Activated CD4-positive, CD25-positive, alpha-beta regulatory T cell treated with anti-CD3 and anti-CD28 coated beads, Interleukin-2, amount 50 U/mL, for 72 hours (primary cell): ENCODE measurements at regions not wholly inside any gene's neighbourhood (a gene's known extent, or its start where the extent isn't known, plus 50 kb on each side); places are given as distances from the start of the nearest gene placed in this dataset.
"Not testable (repeated sequence)": the region's sequence is repeated elsewhere in the genome, so short reads cannot be mapped to it uniquely, and the experiment has no call there.

ENCODE experiments used
- DNase-seq: peaks from one replicate; pipeline ENCODE4 v3.0.0; 2021

GRCh38 chr19:31018936-31019335 is 330.3 kb downstream of the TSHZ3 start:
- DNase-seq, result no peak

DNA sequence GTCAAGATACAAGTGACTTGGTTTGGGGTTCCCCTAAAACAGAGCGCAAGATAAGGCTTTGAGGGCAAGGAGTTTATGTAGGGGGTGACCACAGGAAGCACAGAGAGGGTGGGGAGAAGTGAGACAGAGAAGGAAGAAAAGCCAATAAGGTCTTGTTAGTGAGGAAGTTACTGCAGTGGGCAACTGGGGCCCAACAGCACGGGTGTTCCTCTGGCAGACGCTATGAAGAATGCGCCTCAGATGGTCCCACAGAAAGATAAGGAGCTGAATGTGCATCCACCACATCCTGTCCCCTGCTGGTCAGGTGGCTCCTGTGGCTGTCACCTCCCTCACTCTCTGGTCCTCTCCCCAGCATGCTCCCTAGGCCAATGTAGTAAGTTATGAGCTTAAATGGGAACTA is 333.5 kb downstream of the TSHZ3 start:
- no peak for DNase-seq

DNA sequence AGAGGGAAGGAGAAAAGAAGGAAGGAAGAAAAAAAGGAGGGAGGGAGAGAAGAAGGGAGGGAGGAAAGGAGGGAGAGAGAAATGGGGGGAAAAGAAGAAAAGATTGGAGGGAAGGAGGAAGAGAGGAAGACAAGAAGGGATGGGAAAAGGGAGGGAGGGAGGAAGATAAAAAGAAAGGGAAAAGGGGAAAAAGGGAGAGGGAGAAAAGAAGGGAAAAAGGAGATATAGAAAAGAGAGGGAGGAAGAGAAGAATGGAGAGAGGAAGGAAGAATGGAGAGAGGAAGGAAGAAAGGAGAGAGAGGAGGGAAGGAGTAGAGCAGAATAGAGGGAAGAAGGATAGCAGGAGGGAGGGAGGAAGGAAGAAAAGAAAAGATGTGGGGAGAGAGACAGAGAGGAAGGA is 334.6 kb downstream of the TSHZ3 start:
- no peak for DNase-seq

DNA sequence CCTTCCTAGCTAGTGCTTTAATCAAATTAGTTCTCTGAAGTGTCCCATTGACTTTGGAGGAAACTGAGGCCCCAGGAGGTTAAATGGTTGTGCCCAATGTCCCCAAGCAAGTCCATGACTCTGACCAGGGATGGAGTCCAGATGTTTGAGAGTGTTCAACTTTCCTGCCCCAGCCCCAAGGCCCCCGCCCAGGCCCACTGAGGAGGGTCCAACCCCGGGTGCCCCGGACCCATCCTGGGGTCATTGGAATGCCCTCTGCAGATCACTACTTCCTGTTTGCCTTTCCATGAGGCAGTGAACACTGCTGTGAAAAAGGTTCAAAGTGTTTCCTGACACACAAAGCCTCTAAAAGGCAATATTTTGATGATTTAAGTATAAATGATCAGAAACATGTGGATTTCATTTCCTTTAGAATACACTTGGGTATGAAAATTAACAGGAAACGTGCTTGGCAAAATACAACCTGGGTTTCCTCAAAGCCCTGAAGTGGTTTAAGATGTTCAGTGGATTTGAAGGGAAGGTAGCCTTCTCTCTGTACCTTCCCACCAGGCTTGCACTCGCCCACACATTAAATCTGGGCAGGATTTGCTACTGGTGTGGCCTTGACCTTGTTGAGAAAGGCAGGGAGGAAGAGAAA is 335.7 kb downstream of the TSHZ3 start:
- no peak for DNase-seq

DNA sequence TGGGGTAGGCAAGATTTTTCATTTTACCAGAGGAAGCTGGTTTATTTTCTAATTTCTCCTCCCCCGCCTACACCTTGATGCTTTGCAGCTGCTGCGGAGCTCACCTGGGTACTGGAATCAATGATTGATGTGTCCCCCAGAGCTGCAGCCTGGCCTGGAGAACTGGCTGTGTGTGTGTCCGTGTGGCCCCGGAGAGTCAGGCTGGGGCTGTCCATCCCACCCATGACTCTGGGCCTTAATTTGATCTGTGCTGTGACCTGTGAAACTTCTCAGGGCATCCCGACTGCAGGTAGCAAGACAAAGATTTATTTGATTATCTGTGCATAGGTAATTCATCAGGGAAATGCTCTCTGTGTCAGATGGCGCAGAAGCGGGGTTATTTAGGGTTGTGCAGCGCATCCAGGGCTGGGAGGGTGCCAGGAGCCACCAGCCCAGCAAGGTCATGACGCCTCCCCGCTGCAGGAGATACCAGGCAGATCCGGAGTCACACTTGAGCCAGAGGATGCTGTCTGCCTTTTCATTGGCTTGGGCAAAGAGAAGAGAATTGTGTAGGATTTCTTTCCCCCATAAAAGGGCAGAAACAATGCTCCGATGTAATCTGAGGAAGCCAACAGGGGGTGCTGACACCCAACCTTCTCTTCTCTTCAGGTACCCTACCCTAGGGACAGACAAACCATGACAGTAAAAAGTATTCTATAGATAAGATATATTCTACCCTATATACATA is 346.6 kb downstream of the TSHZ3 start:
- no peak for DNase-seq

DNA sequence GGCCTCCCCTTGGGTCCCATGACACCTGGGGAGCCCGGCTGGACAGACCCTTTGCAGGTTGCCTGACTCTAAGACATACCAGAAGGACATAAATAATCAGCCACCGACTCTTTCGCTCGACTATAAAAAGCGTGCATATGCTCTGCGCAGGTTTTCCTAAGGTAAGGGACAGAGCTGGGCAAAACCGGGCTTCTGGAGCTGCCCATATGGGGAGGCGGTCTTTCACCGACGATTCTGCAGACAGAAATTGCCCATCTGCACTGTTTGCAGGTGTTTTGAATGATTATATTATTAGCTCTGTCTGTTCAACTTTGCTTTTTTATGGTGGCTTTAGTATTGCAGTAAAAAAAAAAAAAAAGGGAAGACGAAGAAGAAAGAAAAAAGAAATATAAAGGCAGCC is 347.2 kb downstream of the TSHZ3 start:
- DNase-seq, result no peak

DNA sequence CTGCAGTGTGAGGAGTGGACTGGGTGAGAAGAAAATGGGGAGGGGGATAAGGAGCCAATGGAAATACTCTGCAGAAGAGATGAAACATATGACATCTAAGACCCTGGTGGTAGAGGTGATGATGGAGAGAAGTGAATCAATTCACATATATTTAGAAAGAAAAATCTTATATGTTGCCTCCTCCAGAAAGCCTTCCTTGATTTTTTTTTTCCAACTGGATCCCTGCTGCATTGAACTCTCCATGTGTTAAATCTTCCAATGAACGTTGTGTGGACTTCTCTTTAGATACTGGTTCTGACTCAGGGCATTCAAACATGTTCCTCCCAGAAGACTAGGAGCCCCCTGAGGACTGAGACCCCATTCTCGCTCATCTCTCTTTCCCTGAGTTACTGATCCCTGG is 348.3 kb downstream of the TSHZ3 start:
- DNase-seq, result no peak

DNA sequence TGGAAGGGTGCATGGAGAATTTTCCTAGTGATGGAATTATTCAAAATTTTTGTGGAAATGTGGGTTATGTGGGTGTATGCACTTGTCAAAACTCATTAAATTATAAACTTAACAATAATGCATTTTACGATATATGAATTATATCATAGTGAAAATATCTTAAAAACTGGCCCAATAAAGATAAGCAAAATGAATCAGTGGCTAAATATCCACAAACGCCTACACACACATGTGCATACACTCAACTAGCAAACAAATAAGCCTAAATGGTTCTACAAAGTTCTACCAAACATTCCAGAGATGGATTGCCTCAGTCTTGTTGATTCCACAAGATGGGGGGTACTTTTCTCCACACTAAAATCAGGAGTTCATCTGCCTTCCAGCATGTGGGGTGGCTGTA is 349.5 kb downstream of the TSHZ3 start:
- no peak for DNase-seq

DNA sequence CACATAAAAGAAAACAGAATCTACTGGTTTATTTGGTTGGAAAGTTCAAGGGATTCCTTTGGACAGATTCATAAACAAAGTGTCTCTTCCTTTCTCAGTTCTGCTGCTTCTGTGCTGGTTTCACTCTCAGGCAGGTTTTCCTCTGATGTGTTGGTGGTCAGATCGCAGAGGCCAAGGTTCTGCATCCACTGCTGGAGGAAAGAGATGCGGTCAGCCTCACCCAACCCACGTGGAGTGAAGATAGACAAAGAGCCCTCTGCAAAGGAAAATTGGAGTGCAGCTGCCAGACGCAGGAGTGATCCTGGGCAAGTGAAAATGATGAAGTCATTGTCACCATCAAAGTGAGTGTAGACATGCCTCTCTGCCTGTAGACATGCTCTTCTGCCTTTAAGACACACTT is 352.0 kb downstream of the TSHZ3 start:
- DNase-seq, result no peak

DNA sequence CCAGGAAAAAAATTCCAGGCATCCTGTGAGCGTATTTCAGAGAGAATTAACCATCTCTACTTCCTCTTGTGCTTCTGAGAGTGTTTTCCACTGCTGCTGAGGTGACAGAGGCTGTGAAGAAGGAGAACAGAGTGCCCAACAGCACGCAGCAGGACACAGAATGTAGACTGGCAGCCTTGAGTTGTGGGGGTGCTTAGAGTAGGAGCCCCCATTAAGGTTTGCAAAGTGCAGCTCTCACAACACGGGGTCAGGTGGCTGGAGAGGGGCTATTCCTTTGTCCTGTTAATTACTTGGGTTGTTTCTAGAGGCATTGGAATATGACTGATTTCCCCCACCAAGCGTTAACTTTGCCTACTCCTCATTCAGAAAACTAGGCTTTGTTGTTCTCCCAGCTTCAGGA is 370.6 kb downstream of the TSHZ3 start:
- DNase-seq, result no peak

DNA sequence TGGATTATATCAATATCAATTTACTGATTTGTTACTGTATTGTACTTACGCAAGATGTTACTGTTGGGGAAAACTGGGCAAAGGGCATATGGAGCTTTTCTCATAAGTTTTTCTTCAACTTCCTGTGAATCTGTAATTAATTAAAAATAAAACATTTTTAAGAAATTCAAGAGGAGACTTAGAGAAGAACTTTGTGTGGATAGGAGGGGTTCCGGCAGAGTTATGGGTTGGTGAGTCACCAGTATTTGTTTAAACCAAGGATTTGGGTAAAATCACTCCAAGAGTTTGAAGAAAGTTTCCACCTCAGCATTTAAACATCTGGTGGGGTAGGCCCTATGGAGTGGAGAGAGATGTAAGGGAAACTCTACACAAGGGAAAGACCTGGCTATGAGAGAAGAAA is 379.6 kb downstream of the TSHZ3 start:
- no peak for DNase-seq

DNA sequence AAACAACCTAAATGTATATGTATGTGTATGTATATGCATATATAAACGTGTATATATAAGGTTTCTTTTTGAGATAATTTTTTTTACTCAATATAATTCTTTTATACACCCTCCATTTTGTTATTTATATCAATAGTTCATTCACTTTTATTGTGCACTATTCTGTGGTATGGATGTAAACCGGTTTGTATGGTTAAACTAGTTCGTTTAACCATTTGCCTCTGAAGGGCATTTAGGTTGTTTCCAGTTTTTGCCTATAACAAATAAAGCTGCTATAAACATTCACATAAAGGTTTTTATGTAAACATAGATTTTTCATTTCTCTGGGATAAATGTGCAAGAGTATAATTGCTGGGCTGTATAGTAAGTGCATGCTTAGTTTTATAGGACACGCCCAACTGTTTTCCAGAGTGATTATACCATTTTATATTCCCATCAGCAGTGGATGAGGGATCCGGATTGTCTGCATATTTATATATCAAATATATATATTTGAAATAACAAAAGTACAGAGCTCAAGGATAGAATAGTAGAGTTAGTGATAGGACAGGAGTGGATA is 380.3 kb downstream of the TSHZ3 start:
- DNase-seq, result no peak

DNA sequence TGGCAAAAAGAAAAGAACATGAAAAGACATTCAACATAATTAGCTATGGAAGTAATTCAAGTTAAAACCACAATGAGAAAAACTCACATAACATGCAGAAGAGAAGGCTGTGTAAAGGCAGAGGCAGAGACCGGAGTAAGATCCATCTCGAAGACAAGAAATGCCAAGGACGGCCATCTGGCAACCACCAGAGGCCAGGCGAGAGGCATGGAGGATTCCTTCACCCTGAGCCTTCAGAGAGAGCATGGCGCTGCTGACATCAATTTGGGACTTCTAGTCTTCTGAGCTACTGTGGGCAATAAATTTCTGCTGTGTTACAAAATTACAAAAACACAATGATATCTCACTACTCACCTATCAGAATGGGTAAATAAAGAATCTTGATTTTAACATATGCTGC is 381.0 kb downstream of the TSHZ3 start:
- no peak for DNase-seq

DNA sequence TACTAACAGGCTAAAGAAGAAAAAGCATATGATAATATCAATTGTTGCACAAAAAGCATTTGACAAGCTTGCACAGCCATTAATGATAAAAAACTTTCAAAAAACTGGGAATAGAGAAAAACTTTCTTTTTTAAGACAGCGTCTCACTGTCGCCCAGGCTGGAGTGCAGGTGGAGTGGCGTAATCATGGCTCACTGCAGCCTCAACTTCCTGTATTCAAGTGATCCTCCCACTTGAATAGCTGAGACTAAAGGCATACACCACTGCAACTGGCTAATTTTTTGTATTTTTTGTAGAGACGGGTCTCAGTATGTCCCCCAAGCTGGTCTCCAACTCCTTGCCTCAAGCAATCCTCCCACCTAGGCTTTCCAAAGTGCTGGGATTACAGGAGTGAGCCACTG is 382.8 kb downstream of the TSHZ3 start:
- DNase-seq, result no peak

DNA sequence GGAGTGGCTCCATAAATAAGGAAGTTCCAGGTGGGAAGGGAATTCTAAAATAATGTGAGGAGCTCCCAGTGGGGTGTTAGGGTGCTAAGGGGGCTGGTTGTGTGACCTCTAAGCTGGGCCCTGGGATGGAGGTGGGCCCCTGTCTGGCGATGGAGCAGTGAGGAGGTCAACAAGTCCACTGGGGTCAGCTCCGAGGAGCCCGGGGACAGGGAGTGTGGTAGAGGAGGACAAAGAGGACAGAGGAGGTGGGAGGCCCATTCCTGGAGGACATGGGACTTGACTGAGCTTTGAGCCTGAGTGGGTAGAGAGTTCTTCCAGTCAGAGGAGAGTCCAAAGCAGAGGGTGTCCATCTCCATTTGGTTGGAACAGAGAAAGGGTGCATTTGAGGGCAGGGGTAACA is 390.2 kb downstream of the TSHZ3 start:
- DNase-seq, result no peak

DNA sequence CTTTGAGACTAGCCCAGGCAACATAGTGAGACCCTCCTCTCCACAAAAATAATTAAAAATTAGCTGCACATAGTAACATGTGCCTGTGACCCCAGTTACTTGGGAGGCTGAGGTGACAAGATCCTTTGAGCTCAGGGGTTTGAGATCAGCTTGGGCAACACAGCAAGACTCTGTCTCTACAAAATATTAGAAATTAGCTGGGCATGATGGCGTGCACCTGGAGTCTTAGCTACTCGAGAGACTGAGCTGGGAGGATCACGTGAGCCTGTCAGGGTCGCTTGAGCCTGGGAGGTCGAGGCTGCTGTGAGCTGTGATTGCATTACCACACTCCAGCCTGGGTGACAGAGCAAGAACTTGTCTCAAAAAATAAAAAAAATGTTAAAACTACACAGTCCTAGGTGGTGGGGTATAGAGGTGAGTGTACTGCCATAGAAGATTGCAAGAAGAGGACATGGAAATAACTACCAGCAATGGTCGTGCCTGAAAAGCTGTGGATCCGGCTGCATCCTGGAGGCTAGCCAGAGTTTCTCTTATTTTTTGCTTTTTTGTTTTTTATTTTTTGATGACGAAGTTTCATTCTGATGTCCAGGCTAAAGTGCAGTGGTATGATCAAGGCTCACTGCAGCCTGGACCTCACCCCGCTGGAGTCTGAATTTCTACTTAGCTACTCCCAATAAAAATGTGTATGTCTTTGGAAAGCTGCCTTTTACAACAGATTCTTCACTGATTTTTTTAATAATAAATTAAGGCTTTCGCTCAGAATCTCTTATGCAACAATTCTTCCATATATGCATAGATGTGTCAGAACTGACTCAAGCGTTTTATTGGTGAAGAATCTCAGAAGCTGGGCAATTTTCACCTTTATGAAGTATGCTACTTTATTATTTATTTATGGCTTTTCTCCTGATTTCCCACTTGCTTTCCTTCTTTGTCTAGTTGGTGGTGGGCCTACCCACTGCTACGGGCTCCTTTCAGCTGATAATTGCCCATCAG is 393.8 kb downstream of the TSHZ3 start:
- no peak for DNase-seq

- not testable (repeated sequence) for DNase-seq
These were observed 404.8 kb downstream of the TSHZ3 start for GRCh38 chr19:30944276-30944932.

DNA sequence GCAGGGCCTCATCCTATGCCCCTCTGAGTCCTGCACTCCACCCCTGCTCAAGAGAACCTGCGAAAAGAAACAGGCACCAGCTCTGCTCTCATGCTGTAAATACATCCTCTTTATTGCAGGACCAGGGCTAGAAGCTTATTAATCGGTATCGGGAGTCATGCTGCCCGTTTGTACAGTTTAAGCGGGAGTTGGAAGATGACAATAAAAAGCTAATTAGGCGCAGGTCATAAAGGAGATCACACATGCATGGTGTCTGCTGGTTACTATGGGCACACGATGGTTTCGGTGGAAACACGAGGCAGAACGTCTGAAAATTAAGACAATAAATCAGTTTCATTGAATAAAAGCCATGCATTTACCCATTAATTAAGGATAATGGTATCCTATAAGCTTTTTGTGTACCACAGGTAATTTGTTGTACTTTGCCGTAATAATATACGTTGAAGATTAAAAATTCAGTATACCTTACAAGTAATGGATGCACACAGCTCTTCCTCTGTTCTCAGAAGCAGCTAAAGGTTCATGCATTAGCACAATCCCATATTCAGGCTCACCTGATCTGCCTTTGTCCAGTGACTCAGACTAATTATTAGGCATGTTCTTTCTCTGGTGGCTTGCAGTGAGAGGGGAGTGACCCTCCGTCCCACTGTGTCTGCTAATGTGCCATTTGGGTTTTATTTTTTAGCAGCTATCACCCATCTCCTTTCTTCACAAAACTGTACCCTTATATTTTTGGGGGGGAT is 406.0 kb downstream of the TSHZ3 start:
- DNase-seq, result no peak

DNA sequence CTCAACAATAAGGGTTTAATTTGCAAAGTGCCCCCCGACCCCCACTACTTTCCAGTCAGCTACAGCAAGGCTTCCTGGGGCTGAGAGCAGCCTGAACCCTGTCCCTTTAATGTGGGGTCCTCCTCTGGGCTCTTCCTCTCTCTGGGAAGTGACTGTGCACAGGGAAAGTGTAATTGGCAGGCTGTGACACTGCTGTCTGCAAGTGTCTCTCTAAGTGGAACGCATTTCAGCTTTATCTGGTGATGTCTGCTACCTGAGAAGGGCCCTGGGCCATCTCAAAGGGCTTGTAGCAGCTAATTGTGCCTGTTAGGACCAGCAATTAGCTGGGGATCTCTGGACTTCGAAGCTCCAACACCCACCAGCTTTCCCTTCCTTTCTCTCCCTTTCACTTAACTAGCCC is 406.6 kb downstream of the TSHZ3 start:
- no peak for DNase-seq

DNA sequence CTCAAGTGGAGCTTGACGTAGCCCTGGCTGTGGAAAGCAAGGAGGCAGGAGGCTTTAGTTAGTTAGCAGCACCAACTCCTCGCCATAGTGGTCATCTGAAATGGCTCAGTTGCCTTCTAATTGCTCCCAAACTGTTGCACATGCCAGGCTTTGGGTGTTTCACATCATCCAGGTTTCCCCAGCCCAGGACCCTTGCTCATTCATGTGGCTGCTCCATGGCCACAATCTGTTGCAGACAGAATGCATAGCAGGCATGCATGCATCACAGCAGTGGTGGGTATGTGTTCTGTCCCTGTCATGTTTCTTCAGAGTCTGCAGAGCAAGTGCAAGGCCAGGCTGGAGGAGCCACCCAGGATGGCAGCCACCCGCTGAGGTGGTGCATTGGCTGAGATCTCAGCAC is 407.6 kb downstream of the TSHZ3 start:
- DNase-seq, result no peak

DNA sequence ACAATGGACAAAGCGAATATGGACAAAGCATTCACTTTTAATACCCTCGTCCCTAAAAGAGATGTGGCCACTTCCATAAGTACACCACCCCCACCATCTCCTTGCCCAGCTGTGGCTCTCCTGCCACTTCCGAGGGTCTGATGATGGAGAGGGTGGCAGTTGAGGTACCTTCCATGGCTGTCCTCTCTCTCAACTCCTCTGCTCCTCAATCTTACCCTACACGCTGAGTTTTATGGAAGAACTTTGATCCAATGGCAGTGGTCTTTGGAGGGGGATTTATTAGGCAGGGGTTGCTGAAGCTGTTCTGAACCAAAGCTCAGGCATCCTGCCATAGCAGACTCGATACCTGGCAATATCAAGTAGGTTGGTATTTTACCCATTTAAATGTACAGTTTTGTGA is 413.0 kb downstream of the TSHZ3 start:
- DNase-seq, result no peak

- DNase-seq, result no peak
These were observed 414.1 kb downstream of the TSHZ3 start for GRCh38 chr19:30935146-30935545.
